HL-60 (cell line): ENCODE measurements at regions not wholly inside any gene's neighbourhood (a gene's known extent, or its start where the extent isn't known, plus 50 kb on each side); places are given as distances from the start of the nearest gene placed in this dataset.

Source experiments
- CTCF ChIP-seq: IDR thresholded peaks from one replicate; pipeline ENCODE4 v1.5.1; 2011; ENCODE audit warnings: low read length, control low read depth, inconsistent platforms; ENCODE audit not compliant: insufficient read depth
- GABPA ChIP-seq: IDR thresholded peaks from 2 replicates; pipeline ENCODE4 v1.6.1; 2012; ENCODE audit warnings: low read depth
- POLR2AphosphoS5 ChIP-seq: IDR thresholded peaks from 2 replicates; pipeline ENCODE4 v1.6.1; 2012; ENCODE audit warnings: low read depth
- REST ChIP-seq: IDR thresholded peaks from 2 replicates; pipeline ENCODE4 v1.6.1; 2012; ENCODE audit warnings: low read depth; ENCODE audit not compliant: insufficient replicate concordance
- SPI1 ChIP-seq: IDR thresholded peaks from 2 replicates; pipeline ENCODE4 v1.6.1; 2012; ENCODE audit warnings: low read depth, mild to moderate bottlenecking, borderline replicate concordance

DNA sequence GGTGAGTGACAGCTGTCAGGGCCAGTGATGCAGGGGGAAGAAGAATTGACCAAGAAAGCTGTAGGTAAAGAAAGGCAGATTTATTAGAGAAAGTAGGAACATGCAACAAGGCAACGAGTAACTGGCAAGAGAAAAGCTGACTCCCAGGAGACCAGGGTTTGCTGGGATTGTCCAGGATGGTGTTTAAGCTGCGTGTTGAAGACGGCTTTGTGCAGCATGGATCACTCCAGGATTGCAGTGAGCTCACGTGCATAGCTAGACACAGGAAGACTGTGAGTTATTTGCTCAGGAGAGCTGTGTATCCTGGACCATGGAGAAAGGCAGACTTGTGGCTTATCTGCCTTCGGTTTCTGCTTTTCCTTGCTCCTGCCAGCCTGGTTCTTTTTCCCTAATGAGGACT is 87.6 kb downstream of the TTLL2 start:
- TF ChIP-seq CTCF (no peak), GABPA (no peak), REST (no peak), POLR2AphosphoS5 (no peak), SPI1 (no peak)
